Muscle of leg (tissue), 3 donors: ENCODE measurements at regions not wholly inside any gene's neighbourhood (a gene's known extent, or its start where the extent isn't known, plus 50 kb on each side); places are given as distances from the start of the nearest gene placed in this dataset.

Source experiments
- DNase-seq: peaks from one replicate; pipeline ENCODE4 v3.0.0; 2013
- H3K27ac ChIP-seq: one replicate; pipeline ENCODE4 v1.5.1; 2013; ENCODE audit warnings: mild to moderate bottlenecking, low read length, control low read depth
- H3K27me3 ChIP-seq: one replicate; pipeline ENCODE4 v1.6.1; 2013; ENCODE audit warnings: low read length; ENCODE audit not compliant: control insufficient read depth, insufficient read depth
- H3K36me3 ChIP-seq: one replicate; pipeline ENCODE4 v1.6.1; 2013; ENCODE audit warnings: low read length; ENCODE audit not compliant: control insufficient read depth, insufficient read depth
- H3K4me1 ChIP-seq: one replicate; pipeline ENCODE4 v1.6.1; 2013; ENCODE audit warnings: low read length; ENCODE audit not compliant: control insufficient read depth, insufficient read depth
- H3K4me3 ChIP-seq: one replicate; pipeline ENCODE4 v1.5.1; 2013; ENCODE audit warnings: low read length, control low read depth
- H3K9me3 ChIP-seq: replicated peaks from 2 replicates; pipeline ENCODE4 v1.6.1; 2013; ENCODE audit warnings: low read depth, low read length; ENCODE audit not compliant: control insufficient read depth
- WGBS: methylation state at CpG from one replicate; pipeline ENCODE4 v1.1.5; 2013; ENCODE audit warnings: missing lambda C conversion rate; ENCODE audit not compliant: insufficient coverage; 5-methylcytosine and 5-hydroxymethylcytosine counted together

GRCh38 chr2:12284037-12284436 lies 432.7 kb upstream of the TRIB2 start:
- H3K4me1 ChIP-seq: no peaks in the 10 kb centered on the region
- no peaks in the 10 kb centered on the region for H3K36me3 ChIP-seq
- no peaks in the 10 kb centered on the region for H3K9me3 ChIP-seq
- H3K27ac ChIP-seq: no peak overlapping the region
- no peak overlapping the region for H3K4me3 ChIP-seq
- no peak for DNase-seq
- WGBS: 90% methylated on average over 2 of the region's 5 CpGs
- H3K27me3 ChIP-seq: peaks cover 2% of the 10 kb centered on the region

GRCh38 chr2:12284487-12284886 lies 432.2 kb upstream of the TRIB2 start:
- Histone ChIP-seq H3K36me3 (no peaks in the 10 kb centered on the region), H3K27ac (no peak overlapping the region), H3K4me1 (no peaks in the 10 kb centered on the region), H3K9me3 (no peaks in the 10 kb centered on the region), H3K27me3 (peaks cover 2% of the 10 kb centered on the region), H3K4me3 (no peak overlapping the region)
- DNase-seq: no peak
- no CpG with 5 or more reads among the region's 2 CpGs for WGBS

- H3K36me3 ChIP-seq: no peaks in the 10 kb centered on the region
- 89% methylated on average over 3 of the region's 4 CpGs for WGBS
Observed at GRCh38 chr2:12286347-12286746, 430.4 kb upstream of the TRIB2 start.

GRCh38 chr2:12287220-12287751 lies 429.4 kb upstream of the TRIB2 start:
- Histone ChIP-seq H3K36me3 (no peaks in the 10 kb centered on the region), H3K4me3 (no peak overlapping the region), H3K4me1 (no peaks in the 10 kb centered on the region), H3K9me3 (no peaks in the 10 kb centered on the region), H3K27me3 (no peaks in the 10 kb centered on the region), H3K27ac (no peak overlapping the region)
- 80% methylated on average over 1 of the region's 5 CpGs for WGBS
- no peak for DNase-seq

More at GRCh38 chr2:12286347-12286746, 430.4 kb upstream of the TRIB2 start:
- Histone ChIP-seq H3K4me1 (no peaks in the 10 kb centered on the region), H3K27me3 (no peaks in the 10 kb centered on the region), H3K27ac (no peak overlapping the region), H3K9me3 (no peaks in the 10 kb centered on the region), H3K4me3 (no peak overlapping the region)
- DNase-seq: no peak

- WGBS: no CpG with 5 or more reads among the region's 2 CpGs
- Histone ChIP-seq H3K36me3 (no peaks in the 10 kb centered on the region), H3K4me1 (no peaks in the 10 kb centered on the region), H3K27me3 (no peaks in the 10 kb centered on the region), H3K9me3 (no peaks in the 10 kb centered on the region), H3K27ac (no peak overlapping the region), H3K4me3 (no peak overlapping the region)
- DNase-seq: no peak
Observed at GRCh38 chr2:12288048-12288447, 428.7 kb upstream of the TRIB2 start.

GRCh38 chr2:12289120-12289802 lies 427.5 kb upstream of the TRIB2 start:
- H3K36me3 ChIP-seq: no peaks in the 10 kb centered on the region
- no peak overlapping the region for H3K4me3 ChIP-seq
- H3K27ac ChIP-seq: no peak overlapping the region
- no CpG with 5 or more reads among the region's 3 CpGs for WGBS
- no peaks in the 10 kb centered on the region for H3K4me1 ChIP-seq
- DNase-seq: peak; percentile 14
- H3K9me3 ChIP-seq: no peaks in the 10 kb centered on the region
- no peaks in the 10 kb centered on the region for H3K27me3 ChIP-seq

- Histone ChIP-seq H3K27ac (no peak overlapping the region), H3K4me3 (no peak overlapping the region), H3K9me3 (no peaks in the 10 kb centered on the region), H3K4me1 (no peaks in the 10 kb centered on the region), H3K36me3 (no peaks in the 10 kb centered on the region), H3K27me3 (no peaks in the 10 kb centered on the region)
- DNase-seq: no peak
- no CpG with 5 or more reads among the region's 1 CpG for WGBS
Observed at GRCh38 chr2:12291303-12291702, 425.4 kb upstream of the TRIB2 start.

GRCh38 chr2:12293874-12294273 lies 422.9 kb upstream of the TRIB2 start:
- H3K27me3 ChIP-seq: no peaks in the 10 kb centered on the region
- H3K4me3 ChIP-seq: no peak overlapping the region
- no peaks in the 10 kb centered on the region for H3K9me3 ChIP-seq
- no peaks in the 10 kb centered on the region for H3K4me1 ChIP-seq
- no peak overlapping the region for H3K27ac ChIP-seq
- WGBS: no CpG with 5 or more reads among the region's 1 CpG
- no peaks in the 10 kb centered on the region for H3K36me3 ChIP-seq
- DNase-seq: no peak

GRCh38 chr2:12295856-12296519 lies 420.7 kb upstream of the TRIB2 start:
- no peaks in the 10 kb centered on the region for H3K27me3 ChIP-seq
- no peak overlapping the region for H3K27ac ChIP-seq
- H3K9me3 ChIP-seq: no peaks in the 10 kb centered on the region
- no peak for DNase-seq
- H3K36me3 ChIP-seq: no peaks in the 10 kb centered on the region
- H3K4me3 ChIP-seq: no peak overlapping the region
- WGBS: 77% methylated on average over 3 of the region's 4 CpGs
- H3K4me1 ChIP-seq: no peaks in the 10 kb centered on the region

- H3K36me3 ChIP-seq: no peaks in the 10 kb centered on the region
- DNase-seq: no peak
- no peaks in the 10 kb centered on the region for H3K9me3 ChIP-seq
- H3K27me3 ChIP-seq: no peaks in the 10 kb centered on the region
- H3K4me3 ChIP-seq: no peak overlapping the region
- no peak overlapping the region for H3K27ac ChIP-seq
- H3K4me1 ChIP-seq: no peaks in the 10 kb centered on the region
Observed at GRCh38 chr2:12296915-12297314, 419.8 kb upstream of the TRIB2 start.
